NCI-H526 (cell line): ENCODE measurements at regions not wholly inside any gene's neighbourhood (a gene's known extent, or its start where the extent isn't known, plus 50 kb on each side); places are given as distances from the start of the nearest gene placed in this dataset.
"Not testable (repeated sequence)": the region's sequence is repeated elsewhere in the genome, so short reads cannot be mapped to it uniquely, and the experiment has no call there.

Experiments used
- DNase-seq, 2 experiments: peaks; one replicate each; lab custom pipeline; 2025; lab: John Stamatoyannopoulos, UW

DNA sequence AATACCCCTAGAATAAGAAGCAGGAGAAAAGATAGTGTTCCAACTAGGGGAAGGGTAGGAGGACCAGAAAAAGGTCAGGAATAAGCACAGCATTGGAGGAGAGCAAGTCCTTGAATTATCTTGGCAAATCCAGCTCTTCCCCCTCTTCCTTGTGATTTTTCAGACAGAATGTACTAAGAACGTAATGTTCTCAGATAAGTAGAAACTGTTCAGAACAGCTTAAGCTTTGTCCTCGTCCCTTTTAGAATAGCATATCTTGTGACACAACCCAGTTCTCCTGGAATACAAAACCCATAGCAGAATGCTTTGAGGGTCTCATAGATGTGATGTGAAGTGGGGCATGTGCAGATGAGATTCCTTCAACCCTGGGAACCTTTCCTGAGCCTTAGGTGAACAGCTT lies 97.4 kb downstream of the EMB start:
- DNase-seq: no peak

DNA sequence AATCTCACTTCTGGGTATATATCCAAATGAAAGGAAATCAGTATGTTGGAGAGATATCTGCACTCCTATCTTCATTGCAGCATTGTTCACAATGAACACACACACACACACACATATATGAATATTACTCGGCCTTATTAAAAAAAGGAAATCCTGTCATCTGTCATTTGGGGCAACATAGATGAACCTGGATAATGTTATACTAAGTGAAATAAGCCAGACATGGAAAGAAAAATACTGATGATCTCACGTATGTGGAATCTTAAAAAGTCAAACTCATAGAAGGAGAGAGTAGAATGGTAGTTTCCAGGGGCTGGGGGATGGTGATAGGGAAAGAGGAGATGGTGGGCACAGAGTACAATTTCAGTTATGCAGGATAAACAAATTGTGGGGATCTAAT lies 100.3 kb downstream of the EMB start:
- no peak for DNase-seq

DNA sequence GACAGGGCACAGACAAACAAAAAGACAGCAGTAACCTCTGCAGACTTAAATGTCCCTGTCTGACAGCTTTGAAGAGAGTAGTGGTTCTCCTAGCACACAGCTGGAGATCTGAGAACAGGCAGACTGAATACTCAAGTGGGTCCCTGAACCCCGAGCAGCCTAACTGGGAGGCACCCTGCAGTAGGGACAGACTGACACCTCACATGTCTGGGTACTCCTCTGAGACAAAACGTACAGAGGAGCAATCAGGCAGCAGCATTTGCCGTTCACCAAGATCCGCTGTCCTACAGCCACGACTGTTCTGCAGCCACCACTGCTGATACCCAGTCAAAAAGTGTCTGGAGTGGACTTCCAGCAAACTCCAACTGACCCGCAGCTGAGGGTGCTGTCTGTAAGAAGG lies 110.5 kb downstream of the EMB start:
- DNase-seq: not testable (repeated sequence)

DNA sequence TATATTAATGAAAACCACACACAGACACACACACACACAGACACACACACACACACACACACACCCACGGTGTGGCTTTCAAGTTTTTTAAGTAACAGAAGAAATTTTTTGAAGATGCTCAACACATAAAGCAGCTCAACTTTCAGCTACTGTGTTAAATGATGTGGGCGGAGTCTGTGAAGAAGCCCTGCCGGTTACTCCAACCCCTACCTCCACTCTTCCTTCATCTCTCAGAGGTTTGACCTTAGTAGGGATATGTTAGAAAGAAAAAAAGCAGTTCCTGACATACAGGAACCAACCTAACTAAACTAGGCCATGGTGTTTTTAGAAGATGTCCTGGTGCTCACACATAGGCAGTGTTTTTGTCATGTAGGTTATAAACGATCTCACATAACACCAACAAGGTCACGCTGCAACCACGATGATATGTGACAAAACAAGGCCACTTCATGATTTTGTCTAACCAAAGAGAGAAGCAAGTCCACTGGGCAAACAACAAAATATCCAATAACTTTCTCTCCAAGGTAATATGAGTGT lies 112.8 kb downstream of the EMB start:
- no peak for DNase-seq

DNA sequence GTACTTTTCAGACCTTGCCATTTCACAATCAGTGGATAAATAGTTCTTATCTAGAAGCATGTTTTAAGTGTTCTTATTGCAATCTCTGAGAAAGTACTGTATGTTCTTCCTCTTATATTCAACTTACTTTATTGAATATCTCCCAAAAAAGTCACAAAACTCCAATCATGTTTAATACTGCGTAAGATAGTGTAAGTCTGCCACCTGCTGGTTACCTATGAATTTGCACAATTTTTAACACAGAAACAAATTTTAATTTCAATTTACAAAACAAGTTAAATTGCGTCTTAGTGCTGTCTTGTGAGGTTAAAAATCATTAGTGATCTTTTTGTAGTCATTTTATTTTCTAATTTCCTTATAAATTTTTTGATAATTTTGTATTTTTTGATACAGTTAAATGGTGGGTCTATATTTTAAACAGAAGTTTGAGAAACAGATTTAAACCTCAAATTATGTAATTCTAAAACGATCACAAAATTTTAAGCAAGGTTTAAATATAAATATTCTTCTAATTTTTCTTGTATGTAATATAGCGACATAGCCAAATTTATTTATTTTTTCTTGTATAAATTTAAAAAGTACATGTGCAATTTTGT lies 115.8 kb downstream of the EMB start:
- DNase-seq: peak in 1 of 2 experiments; percentile 76

DNA sequence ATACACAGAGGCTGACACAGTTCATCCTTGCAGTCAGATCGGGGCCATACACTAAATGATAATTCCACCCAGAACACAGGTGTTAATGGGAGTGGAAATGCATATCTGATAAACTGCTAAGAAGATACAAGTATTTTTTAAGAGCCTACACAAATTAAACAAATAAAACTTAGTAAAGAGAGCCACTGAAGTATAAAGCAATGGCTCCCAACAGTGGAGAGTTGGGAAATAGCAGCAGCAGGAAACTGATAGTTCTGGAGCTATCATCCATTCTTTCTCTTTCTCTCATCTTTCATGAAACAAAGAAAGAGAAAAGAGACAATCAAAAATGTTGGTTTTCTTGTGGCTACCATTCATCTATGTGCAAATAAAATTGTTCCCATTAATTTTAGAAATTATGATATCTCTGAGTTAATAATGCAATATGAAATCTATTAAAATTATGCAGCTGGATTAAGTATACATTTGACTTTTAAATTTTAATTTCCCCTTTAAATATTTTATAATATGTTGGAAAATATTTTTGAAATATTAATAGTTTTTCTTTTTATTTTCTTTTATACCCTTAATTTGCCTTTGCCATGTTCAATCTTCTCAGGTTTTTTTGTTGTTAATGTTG lies 120.8 kb downstream of the EMB start:
- DNase-seq: peak in 1 of 2 experiments; percentile 49

DNA sequence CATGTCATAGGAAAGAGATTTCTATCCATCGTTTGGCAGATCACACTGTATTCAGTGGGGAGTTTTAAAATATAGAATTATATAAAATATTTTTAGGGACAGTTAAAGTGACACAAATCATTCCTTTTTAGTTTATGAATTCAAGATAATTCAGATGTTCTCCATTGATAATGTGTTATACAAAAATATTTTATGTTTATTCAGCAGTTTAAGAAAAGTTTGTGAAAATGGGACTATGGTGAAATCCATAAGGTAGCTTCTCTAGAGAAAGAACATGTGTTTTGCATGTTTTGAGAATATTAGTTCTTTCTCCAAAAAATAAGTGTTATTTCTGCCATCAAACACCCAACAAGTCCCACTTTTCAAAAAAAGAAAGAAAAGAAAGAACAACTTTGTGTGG lies 122.9 kb downstream of the EMB start:
- no peak for DNase-seq

DNA sequence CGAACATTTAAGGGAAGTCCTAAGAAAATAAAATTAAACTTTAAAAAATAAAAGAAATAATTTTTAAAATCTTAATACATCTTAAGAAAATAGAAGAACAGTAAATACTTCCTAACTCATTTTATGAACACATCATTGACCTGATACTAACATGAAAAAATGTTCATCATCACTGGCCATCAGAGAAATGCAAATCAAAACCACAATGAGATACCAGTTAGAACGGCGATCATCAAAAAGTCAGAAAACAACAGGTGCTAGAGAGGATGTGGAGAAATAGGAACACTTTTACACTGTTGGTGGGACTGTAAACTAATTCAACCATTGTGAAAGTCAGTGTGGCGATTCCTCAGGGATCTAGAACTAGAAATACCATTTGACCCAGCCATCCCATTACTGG lies 134.6 kb downstream of the EMB start:
- not testable (repeated sequence) for DNase-seq

DNA sequence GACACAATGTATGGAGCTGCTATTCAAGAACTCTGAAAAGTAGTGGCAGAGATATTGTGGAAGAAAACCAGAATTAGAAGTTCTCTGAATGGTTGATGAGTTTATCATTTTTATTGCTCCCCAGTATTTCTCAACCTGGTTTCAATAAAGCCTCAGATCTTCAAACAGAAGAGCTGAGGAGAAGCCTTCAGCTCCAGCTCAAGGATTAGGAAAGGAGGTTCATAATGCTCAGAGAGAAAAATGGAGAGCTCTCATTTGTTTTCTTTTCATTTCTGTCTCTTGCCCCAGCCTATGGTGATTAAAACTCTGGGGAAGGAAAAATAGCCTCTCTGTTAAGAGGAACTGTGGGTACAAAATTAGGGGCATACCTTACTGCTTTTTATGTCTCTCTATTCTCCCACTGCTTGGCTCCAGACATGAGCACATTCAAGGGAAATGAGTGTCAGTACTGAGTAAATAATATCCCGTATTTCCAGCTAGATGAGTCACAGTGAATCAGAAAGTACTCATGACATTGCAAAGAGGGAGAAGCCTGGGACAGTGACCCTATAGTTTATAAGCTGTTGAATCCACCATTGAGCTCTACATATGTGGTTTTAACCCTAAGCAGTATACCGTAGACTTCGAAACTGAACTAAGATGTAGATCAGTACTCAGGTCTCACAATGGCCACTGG lies 138.1 kb downstream of the EMB start:
- no peak for DNase-seq

DNA sequence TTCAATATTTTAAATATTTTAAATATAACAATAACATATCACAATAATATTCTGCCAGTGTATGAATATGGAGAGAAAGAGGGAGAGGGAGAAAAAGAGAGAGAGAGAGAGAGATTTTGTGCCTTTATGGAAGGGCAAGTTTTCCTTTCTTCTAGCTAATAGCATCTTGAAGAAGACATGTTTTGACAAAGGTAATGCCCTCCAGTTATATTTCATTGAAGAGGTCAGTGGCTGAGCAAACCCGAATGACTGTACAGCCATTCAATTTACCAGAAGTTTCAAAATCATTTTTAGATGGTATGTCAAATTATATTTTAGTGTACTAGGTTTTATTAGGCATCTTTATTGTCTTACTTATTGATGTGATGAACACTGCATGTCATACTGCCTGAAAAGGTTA lies 139.3 kb downstream of the EMB start:
- no peak for DNase-seq

DNA sequence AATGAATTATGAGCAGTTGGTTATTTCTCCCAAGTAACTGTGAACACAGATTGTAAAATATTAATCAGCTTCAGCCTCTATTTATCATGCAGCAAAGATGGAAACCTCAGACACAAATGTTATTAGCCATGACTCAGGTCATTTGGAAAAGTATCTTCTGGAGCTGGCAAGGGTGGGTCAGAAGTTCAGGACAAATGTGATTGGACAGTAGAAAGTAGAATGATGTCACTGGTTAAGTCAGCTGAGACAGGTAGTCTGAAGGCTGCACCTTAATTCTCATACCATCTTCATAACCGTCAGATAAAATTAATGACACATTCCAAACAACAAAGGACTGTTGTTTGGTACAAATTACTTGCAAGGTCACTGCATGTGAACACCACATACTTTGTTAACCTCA lies 140.2 kb downstream of the EMB start:
- DNase-seq: no peak

DNA sequence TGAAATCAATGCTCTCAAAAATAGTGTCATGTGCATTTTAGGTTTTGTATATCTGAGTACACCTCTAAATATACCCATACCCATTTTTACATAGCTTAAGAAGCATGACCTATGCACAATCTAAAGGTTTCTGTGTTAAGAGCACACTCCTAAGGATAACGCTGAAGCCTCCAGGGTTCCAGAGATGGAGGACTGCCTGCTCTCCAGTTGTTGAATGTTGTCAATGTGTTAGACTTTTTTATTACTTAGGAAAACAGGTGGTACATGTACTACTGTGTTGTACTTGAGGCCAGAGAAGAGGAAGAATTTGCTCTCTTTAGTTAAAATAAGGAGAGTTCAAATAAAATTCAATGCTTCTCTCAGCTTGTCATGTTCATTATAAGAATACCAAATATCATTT lies 141.2 kb downstream of the EMB start:
- no peak for DNase-seq

DNA sequence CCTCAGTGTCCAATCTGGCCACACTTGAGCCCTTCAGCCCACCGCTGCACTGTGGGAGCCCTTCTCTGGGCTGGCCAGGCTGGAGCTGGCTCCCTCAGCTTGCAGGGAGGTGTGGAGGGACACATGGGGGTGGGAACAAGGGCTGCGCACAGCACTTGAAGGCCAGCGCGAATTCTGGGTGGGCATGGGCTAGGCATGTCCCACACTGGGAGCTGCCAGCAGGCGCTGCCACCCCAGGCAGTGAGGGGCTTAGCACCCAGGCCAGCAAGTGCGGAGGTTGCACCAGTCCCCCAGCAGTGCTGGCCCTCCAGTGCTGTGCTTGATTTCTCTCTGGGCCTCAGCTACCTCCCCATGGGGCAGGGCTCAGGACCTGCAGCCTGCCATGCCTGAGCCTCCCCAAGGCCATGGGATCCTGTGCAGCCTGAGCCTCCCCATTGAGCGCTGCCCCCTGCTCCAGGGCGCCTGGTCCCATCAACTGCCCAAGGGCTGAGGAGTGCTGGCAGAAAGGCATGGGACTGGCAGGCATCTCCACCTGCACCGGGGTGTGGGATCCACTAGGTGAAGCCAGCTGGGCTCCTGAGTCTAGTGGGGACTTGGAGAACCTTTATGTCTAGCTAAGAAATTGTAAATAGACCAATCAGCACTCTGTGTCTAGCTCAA lies 148.2 kb downstream of the EMB start:
- DNase-seq: no peak

DNA sequence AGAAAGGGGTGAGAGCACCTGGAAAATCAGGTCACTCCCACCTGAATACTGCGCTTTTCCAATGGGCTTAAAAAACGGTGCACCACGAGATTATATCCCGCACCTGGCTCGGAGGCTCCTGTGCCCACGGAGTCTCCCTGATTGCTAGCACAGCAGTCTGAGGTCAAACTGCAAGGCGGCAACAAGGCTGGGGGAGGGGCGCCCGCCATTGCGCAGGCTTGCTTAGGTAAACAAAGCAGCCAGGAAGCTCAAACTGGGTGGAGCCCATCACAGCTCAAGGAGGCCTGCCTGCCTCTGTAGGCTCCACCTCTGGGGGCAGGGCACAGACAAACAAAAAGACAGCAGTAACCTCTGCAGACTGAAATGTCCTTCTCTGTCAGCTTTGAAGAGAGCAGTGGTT lies 160.6 kb downstream of the EMB start:
- DNase-seq: not testable (repeated sequence)
